Neural cell (in vitro differentiated cells): ENCODE measurements at regions not wholly inside any gene's neighbourhood (a gene's known extent, or its start where the extent isn't known, plus 50 kb on each side); places are given as distances from the start of the nearest gene placed in this dataset.

Source experiments
- CTCF ChIP-seq: fragments of 450-650 bp; IDR thresholded peaks from 2 replicates; pipeline ENCODE4 v1.5.1; 2014; ENCODE audit warnings: antibody characterized with exemption, mild to moderate bottlenecking, moderate library complexity; ENCODE audit not compliant: poor library complexity, severe bottlenecking
- EP300 ChIP-seq: fragments of 450-650 bp; conservative IDR thresholded peaks from 2 replicates; pipeline ENCODE4 v1.6.1; 2014; ENCODE audit warnings: antibody characterized with exemption, mild to moderate bottlenecking, moderate library complexity; ENCODE audit not compliant: poor library complexity, severe bottlenecking
- POLR2AphosphoS5 ChIP-seq: IDR thresholded peaks from 2 replicates; pipeline ENCODE4 v1.6.1; 2012
- TF ChIP-seq, protein P1 (sequence below): IDR thresholded peaks from 2 replicates; pipeline ENCODE4 v1.6.1; 2012; ENCODE audit warnings: borderline replicate concordance

DNA sequence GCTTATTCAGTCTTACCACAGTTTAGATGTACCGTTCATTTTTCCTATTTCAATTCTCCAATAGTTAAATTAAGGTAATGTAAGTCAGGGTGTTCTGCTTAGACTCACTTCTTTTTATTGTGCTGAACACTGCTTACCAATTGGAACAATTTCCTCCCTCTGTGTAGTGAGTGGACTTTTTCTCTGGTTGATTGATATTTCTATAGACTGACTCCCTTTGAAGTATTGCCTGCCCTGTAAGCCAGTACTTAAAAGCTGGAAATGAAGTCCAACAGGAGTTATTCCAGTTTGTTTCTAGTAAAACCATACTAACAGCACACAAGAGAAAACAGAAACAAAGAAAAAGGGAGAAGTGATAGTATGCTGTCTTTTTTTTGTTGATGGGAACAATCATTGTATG is 1674.9 kb downstream of the REEP3 start:
- no peak for TF ChIP-seq CTCF
- TF ChIP-seq EP300, result no peak
- TF ChIP-seq, protein P1, sequence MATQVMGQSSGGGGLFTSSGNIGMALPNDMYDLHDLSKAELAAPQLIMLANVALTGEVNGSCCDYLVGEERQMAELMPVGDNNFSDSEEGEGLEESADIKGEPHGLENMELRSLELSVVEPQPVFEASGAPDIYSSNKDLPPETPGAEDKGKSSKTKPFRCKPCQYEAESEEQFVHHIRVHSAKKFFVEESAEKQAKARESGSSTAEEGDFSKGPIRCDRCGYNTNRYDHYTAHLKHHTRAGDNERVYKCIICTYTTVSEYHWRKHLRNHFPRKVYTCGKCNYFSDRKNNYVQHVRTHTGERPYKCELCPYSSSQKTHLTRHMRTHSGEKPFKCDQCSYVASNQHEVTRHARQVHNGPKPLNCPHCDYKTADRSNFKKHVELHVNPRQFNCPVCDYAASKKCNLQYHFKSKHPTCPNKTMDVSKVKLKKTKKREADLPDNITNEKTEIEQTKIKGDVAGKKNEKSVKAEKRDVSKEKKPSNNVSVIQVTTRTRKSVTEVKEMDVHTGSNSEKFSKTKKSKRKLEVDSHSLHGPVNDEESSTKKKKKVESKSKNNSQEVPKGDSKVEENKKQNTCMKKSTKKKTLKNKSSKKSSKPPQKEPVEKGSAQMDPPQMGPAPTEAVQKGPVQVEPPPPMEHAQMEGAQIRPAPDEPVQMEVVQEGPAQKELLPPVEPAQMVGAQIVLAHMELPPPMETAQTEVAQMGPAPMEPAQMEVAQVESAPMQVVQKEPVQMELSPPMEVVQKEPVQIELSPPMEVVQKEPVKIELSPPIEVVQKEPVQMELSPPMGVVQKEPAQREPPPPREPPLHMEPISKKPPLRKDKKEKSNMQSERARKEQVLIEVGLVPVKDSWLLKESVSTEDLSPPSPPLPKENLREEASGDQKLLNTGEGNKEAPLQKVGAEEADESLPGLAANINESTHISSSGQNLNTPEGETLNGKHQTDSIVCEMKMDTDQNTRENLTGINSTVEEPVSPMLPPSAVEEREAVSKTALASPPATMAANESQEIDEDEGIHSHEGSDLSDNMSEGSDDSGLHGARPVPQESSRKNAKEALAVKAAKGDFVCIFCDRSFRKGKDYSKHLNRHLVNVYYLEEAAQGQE, result no peak
- TF ChIP-seq POLR2AphosphoS5, result no peak
